ENCODE measurements at regions not wholly inside any gene's neighbourhood (a gene's known extent, or its start where the extent isn't known, plus 50 kb on each side); places are given as distances from the start of the nearest gene placed in this dataset.

DNA sequence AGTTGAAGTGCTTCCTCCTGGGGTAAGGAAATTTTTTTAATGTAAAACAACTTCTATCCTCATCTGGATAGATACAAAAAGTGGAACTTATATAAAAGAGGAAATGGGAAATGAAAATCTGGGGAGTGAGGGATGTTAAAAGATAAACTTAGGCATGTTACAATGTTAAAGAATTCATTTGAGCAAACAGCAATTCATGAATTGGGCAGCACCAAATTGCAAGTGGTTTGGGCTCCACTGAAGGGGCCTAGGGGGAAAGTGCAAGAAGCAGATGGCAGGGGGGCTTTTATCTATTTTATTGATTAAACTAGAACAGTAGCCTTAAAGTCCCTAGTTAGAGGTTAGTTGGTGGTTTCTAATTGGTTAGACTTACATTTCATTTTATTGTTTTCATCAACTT is 118.1 kb upstream of the NAP1L1 start:
- TF ChIP-seq, protein P1, sequence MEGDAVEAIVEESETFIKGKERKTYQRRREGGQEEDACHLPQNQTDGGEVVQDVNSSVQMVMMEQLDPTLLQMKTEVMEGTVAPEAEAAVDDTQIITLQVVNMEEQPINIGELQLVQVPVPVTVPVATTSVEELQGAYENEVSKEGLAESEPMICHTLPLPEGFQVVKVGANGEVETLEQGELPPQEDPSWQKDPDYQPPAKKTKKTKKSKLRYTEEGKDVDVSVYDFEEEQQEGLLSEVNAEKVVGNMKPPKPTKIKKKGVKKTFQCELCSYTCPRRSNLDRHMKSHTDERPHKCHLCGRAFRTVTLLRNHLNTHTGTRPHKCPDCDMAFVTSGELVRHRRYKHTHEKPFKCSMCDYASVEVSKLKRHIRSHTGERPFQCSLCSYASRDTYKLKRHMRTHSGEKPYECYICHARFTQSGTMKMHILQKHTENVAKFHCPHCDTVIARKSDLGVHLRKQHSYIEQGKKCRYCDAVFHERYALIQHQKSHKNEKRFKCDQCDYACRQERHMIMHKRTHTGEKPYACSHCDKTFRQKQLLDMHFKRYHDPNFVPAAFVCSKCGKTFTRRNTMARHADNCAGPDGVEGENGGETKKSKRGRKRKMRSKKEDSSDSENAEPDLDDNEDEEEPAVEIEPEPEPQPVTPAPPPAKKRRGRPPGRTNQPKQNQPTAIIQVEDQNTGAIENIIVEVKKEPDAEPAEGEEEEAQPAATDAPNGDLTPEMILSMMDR (IDR thresholded peaks at IDR 0.05): no peak
- no peak for TF ChIP-seq POLR2AphosphoS5 (IDR thresholded peaks at IDR 0.05; ENCODE audit: low read depth, low read length)

Data from Panc1 (cell line).